UCSD-AML1 (cell line): ENCODE measurements at regions not wholly inside any gene's neighbourhood (a gene's known extent, or its start where the extent isn't known, plus 50 kb on each side); places are given as distances from the start of the nearest gene placed in this dataset.
A peak's percentile ranks its signal among the peaks of the same experiment; 100 is the strongest.

ENCODE experiments used
- DNase-seq: peaks from one replicate; lab custom pipeline; 2025; ENCODE audit not compliant: unreplicated experiment; lab: John Stamatoyannopoulos, UW

DNA sequence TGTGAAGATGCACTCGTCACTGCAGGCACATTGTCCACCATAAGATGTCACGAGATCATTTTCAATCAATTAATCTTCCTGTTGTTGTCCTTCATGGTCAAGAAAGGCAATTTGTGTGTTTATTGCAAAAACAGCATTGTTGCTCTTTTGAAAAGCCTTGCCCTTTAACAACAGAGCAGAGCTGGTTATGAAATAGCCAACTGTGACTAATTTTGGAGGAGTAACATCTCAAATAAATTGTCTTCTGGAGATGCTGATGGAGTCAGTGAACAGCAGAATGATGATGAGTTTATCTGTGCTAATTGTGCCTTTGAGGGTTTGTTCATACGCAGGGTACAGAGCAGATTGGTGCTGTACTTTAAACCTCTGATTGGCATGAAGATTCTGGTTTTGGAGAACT, 88.3 kb upstream of the E2F7 start:
- DNase-seq = no peak

DNA sequence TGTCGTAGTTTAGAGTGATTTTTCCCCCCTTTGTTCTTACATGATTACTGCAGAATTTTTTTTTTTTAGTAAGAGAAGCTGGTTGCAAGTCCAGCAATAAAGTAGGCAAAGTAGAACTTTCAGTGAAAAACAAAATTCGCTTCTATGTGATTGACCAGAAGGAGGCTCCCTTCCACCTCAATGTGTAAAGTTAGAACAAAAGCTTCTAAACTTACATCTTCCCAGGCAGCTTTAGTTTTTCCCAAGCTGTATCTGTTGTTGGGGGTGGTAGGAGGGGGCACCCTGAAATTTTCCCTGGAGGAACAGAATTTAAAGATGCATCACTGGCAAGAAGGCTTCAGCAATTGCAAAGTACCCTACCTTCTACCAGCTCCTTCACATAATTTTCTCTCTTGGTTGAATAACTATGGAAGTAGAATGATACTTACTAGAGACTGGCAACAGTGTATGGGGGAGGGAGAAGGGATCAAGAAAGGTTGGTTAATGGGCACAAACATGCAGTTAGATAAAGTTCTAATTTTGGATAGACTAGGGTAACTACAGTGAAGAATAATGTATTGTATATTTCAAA, 87.3 kb upstream of the E2F7 start:
- no peak for DNase-seq

DNA sequence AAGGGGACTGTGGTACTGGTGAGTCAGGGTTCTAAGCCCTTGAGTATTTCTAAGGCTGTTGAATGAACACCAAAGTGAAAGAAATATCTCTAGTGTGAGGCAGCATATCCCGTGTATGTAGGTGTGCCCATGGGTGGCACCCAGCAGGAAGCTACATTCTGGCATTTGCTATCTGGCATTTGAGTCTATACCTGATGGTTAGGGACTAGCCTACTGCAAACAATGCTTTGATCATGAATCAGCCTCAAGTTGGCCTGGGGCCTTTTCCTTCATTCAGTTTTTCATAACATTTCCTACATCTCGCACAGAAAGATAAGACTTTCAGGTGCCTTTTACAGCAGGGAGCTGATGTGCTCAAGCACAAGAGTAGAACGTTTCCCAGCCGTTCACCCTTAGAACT, 85.7 kb upstream of the E2F7 start:
- DNase-seq = no peak

DNA sequence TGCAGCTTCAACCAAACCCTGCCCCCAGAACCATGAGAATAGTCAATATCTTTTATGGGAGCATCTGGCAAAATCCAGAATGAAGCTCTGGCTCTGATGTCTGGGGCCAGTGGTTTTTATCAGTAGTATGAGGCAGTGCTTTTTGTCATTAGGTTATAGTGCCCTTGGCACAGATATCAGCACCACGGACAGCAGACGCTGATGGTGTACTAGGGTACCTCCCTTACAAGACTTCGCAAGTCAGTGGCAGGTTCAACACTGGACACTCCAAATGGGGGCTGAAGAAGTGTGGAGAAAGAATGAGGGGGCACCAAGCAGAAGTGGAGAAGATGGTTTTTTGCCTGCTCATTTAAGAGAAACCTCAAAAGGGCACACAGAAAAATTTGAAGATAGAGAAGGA, 68.2 kb upstream of the E2F7 start:
- DNase-seq = peak; percentile 23

DNA sequence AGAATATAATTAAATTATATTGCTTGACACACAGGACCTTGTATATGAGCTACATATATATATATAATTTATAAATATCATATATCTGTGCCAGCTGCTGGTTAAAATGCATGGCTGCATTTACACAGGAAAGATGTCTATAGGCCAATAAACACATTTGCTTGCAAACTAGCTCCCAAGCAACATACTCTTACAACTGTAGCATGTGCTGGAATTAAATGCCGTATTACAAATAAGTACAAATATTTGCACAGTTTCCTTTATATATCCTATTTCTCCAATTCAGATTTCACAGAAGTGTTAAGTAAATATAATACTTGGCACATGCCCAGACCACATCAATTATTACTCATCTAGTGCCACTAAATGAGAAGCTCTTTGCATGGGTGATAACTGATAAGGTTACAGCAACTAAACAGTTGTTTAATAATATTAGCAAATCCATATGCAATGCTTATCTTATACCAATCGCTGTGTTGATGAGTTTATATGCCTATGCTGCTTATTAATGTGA, 66.7 kb upstream of the E2F7 start:
- DNase-seq = no peak

DNA sequence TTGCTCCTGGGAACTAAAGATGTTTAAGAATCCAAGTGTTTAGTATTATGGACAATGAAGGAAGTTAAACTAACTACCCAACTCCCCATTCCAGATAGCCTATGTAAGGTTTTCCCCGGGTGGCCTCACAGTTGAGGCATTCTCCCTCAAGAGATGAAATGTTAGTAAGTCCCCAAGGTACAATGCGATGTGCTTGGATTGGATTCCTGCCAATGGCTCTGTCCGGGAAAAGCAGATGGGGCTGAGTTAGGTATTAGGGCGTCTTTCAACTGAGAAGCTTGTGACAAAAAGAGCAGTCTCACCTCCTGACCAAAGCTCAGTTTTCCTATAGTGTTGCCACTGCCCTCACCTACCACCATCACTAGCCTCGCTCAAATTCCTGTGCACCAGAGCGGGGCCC, 64.8 kb upstream of the E2F7 start:
- DNase-seq = no peak

DNA sequence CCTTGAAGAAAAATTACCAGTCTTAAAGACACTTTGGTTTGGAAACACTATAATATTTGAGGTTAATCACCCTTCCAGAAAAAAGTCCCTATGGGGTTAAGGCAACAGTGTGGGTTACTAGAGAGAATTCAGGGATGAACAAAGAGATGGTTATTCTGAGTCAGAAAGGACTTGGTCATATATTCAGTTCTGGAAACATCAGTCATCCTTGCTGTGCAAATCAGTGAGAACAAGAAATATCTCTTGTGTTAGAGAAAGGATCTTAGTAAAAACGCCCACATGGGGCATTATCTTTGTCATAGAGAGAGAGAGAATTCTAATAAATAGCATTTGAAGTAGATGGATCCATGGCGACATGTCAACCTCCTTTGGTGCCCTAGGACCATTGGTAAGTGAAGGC, 59.4 kb upstream of the E2F7 start:
- no peak for DNase-seq

DNA sequence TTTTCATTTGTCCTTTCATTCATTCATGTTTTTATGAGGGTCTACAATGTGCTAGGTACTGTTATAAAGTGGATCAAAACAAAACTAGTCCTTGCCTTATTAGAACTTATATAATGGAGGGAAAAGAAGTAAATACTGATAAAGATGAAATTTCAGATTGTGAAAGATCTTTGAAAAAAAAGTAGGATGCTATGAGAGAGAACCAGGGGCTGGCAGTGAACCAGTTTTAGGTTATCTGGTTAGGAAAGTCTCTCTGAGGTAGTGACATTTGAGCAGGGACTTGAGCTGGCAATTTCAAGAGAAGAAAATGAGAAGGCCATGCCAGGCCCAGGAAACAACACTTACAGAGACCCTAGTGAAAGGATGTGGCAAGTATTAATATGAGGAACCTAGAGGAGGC, 57.3 kb upstream of the E2F7 start:
- no peak for DNase-seq

DNA sequence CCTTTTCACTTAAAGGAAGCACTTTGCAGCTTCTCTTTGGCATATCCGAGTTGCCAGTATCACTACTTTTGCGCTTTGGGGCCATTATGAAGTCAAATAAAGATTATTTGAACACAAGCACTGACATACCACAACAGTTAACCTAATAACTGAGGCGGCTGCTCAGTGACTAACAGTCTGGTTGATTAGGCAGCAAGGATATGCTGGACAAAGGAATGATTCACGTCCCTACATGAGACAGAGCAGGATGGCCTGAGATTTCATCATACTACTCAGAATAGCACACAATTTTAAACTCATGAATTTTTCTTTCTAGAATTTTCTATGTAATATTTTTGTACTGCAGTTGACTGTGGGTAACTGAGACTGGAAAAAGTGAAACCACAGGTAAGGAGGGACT, 56.9 kb upstream of the E2F7 start:
- no peak for DNase-seq

DNA sequence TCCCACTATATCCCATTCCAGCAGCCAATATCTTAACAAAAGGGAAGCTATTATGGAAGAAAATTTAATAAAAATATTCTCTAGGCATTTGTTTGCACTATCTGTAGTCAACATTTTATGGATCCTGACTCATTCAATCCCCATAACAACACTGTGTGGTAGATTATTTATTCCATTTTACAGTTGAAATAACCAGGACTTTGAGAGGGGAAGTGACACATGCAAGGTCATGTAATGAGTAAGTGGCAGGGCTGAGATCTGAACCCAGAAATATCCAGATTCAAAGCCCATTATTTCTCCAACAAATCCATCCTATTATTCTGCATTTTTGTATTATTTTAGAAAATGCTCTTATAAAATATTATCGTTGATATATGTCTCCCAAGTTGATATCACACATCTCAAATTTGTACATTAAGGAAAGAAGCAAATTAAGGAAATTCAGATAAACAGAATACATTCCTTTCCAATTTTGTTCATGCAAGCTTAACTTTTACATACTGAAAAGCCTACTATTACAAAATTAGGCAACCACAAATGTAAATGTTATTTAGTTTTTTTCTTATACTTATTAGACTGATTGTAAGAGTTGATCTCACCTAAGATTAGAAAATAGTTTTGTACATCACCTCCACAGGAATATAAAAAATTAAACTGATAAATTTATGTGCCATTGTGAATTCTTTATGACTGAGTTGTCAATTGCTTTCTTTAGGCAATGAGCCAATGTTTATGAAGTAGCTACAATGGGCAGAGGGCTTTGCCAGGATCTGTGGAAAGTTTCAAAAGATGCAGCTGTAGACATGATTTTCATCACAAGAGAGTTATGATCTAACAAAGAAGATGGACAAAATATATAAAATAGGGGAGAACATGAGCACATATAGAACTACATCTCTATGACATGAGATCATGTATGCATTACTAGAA, 55.1 kb upstream of the E2F7 start:
- no peak for DNase-seq

DNA sequence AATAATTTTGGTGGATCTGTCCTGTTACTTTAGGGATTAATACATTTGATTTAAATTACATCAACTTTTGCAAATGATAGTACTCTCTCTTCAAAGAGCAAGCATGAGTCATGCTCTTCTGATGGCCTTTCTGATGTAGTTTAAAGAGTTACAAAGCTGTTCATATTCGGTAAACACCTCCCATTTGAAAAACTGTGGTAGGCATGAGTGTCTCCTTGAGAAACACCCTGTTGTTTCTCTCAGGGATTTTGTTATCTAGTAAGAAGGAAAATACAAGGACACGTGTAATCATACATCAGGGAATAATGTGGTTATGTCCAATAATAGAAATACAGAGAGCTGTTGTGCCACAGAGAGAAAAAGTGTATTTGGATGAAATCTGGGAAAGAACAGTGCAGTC, 53.3 kb upstream of the E2F7 start:
- no peak for DNase-seq

DNA sequence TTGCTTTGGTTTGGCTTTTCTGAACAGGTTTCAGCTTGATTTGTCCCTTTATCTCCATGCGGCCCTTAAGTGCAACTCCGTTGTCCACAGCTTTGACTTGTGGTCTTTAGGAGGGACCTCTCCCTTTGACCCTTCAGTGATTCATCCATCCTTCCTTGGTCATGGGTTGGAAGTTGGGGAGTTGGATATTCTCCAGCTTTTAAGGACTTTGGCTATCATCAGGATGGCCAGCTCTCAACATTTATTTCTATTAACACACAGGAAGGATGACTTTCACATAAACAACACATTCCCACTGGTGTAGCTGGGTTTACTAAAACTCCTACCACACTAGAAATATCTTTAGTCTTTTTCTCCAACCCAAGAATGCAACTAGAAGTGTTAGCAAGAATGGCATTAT, 50.9 kb upstream of the E2F7 start:
- no peak for DNase-seq

DNA sequence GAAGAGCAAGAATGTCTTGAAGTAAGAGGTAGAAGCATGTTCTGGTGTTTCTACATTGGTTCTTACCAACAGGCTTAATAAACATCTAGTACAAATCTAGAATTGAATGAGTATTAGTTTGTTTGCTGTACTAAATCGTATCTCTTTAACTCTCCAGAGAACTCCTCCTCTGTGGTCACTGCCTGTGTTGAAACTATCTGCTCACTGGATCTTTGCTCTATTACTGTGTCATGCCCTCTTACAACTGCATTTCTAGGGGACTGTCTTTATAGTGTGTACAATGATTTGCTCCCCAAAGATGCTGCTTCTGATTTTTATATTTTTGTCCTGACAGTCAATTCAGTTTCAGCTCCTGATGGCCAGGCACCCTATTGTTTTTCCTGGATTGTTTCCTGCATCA, 50.1 kb upstream of the E2F7 start:
- no peak for DNase-seq
